ENCODE measurements at regions not wholly inside any gene's neighbourhood (a gene's known extent, or its start where the extent isn't known, plus 50 kb on each side); places are given as distances from the start of the nearest gene placed in this dataset.

DNA sequence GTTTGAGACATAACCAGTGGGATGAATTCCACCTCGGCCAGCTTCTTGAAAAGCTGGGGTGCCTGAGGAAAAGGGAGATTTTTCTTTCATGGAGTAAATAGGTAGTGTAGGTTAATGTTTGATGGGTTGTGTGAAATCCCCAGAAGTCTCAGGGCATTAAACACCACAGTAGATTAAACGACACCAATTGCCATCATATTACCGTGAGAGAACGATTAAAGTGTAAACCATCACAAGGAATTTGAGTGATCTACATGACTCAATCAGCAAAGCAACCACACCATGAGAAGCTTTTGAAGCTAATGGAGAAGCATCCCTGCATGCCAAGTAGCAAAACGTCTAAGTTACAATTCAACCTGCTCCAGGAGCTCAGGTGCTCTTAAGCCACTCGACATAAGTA is 322.5 kb upstream of the GATB start:
- TF ChIP-seq, protein P1, sequence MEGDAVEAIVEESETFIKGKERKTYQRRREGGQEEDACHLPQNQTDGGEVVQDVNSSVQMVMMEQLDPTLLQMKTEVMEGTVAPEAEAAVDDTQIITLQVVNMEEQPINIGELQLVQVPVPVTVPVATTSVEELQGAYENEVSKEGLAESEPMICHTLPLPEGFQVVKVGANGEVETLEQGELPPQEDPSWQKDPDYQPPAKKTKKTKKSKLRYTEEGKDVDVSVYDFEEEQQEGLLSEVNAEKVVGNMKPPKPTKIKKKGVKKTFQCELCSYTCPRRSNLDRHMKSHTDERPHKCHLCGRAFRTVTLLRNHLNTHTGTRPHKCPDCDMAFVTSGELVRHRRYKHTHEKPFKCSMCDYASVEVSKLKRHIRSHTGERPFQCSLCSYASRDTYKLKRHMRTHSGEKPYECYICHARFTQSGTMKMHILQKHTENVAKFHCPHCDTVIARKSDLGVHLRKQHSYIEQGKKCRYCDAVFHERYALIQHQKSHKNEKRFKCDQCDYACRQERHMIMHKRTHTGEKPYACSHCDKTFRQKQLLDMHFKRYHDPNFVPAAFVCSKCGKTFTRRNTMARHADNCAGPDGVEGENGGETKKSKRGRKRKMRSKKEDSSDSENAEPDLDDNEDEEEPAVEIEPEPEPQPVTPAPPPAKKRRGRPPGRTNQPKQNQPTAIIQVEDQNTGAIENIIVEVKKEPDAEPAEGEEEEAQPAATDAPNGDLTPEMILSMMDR (IDR thresholded peaks at IDR 0.05; ENCODE audit: poor library complexity, severe bottlenecking): no peak
- DNase-seq (ENCODE audit: low spot score) (no peak), ATAC-seq (ENCODE audit: low read depth) (no peak)
- Histone ChIP-seq H3K27ac (ENCODE audit: poor library complexity, severe bottlenecking) (no peak overlapping the region), H3K4me1 (ENCODE audit: insufficient read depth, poor library complexity, severe bottlenecking) (no peaks in the 10 kb centered on the region), H3K27me3 (ENCODE audit: insufficient read depth, poor library complexity, severe bottlenecking) (no peaks in the 10 kb centered on the region), H3K9me3 (ENCODE audit: severe bottlenecking) (no peaks in the 10 kb centered on the region), H3K36me3 (ENCODE audit: low read depth) (no peaks in the 10 kb centered on the region), H3K4me3 (ENCODE audit: severe bottlenecking) (no peak overlapping the region)

DNA sequence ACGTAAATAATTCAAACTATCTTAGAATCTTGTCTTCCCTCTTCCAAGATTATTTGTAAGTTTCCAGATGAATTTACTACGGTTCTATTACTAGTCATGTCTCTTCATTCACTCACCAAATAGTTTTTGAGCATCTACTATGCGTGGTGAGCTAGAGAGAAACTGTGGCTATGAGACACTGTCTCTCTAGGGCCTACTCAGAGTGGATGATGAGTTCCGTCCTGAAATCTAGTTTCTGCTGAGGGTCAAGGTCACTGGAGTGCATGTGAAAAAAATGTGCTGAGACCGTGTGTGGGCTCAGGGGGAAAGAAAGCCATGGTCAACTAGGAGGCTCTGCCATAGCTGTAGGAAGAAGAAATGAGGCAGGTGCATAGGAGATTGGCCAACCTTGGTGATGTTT is 320.2 kb upstream of the GATB start:
- no peak overlapping the region for H3K27ac ChIP-seq (ENCODE audit: poor library complexity, severe bottlenecking)
- TF ChIP-seq, protein P1 (IDR thresholded peaks at IDR 0.05; ENCODE audit: poor library complexity, severe bottlenecking): no peak
- H3K4me1 ChIP-seq (ENCODE audit: insufficient read depth, poor library complexity, severe bottlenecking): no peaks in the 10 kb centered on the region
- H3K36me3 ChIP-seq (ENCODE audit: low read depth): no peaks in the 10 kb centered on the region
- H3K9me3 ChIP-seq (ENCODE audit: severe bottlenecking): no peaks in the 10 kb centered on the region
- no peak for ATAC-seq (ENCODE audit: low read depth)
- H3K27me3 ChIP-seq (ENCODE audit: insufficient read depth, poor library complexity, severe bottlenecking): no peaks in the 10 kb centered on the region
- no peak for DNase-seq (ENCODE audit: low spot score)
- no peak overlapping the region for H3K4me3 ChIP-seq (ENCODE audit: severe bottlenecking)

DNA sequence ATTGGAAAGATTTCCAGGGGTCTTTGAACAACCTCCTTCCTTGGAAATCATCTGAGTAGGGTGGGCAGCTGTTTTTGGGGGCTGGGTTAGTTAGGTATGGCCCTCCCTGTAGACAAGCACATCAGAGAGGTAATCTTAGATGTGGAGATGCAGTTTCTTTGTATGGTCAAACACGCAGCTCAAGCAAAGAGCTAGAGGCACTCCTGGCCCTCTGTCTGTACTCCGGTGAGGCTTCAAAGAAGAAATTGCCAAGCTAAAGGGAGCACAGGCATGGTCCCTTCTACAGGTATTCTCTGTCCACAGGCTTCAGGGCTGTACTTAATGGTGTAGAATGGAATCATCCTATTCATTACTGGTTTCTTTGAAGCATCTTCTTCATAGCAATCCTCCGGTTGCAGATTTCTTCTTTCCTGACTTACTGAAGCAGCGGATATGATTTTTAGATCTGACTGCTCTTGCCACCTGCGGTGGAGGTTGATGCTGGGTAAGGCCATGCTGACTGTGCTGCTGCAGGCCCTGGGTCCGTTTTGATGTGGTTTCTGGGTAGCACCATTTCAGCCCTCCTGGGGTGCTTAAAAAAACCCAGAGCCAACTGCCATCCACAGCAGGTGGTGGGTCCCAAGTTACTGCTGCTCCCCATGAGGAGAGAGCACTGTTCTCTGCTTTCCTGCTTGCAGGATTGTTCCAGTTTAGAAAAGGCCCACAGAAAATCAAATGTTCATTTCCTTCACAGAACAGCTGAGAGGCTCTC is 318.9 kb upstream of the GATB start:
- Histone ChIP-seq H3K4me3 (ENCODE audit: severe bottlenecking) (no peak overlapping the region), H3K27ac (ENCODE audit: poor library complexity, severe bottlenecking) (no peak overlapping the region), H3K9me3 (ENCODE audit: severe bottlenecking) (no peaks in the 10 kb centered on the region), H3K36me3 (ENCODE audit: low read depth) (no peaks in the 10 kb centered on the region), H3K4me1 (ENCODE audit: insufficient read depth, poor library complexity, severe bottlenecking) (no peaks in the 10 kb centered on the region), H3K27me3 (ENCODE audit: insufficient read depth, poor library complexity, severe bottlenecking) (no peaks in the 10 kb centered on the region)
- no peak for DNase-seq (ENCODE audit: low spot score)
- ATAC-seq (ENCODE audit: low read depth): no peak
- TF ChIP-seq, protein P1 (IDR thresholded peaks at IDR 0.05; ENCODE audit: poor library complexity, severe bottlenecking): no peak

DNA sequence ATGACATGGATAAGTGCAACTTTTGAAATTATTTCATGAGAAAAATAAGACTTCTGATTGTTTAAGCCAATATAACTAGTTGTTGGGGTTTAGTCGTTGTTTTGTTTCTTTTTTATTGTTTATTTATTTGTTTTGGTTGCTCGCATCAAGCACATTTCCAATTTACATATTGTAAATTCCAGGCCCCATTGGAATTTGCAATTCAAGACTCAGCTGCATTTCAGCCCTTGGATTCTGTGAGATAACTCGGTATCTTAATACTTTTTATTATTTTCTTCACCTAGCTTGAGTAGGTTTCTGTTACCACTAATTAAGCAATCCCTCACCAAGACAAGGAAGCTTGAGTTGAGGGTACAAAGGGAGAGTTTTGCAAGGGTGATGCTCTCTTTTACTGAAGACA is 318.3 kb upstream of the GATB start:
- no peaks in the 10 kb centered on the region for H3K4me1 ChIP-seq (ENCODE audit: insufficient read depth, poor library complexity, severe bottlenecking)
- TF ChIP-seq, protein P1 (IDR thresholded peaks at IDR 0.05; ENCODE audit: poor library complexity, severe bottlenecking): no peak
- no peak for ATAC-seq (ENCODE audit: low read depth)

DNA sequence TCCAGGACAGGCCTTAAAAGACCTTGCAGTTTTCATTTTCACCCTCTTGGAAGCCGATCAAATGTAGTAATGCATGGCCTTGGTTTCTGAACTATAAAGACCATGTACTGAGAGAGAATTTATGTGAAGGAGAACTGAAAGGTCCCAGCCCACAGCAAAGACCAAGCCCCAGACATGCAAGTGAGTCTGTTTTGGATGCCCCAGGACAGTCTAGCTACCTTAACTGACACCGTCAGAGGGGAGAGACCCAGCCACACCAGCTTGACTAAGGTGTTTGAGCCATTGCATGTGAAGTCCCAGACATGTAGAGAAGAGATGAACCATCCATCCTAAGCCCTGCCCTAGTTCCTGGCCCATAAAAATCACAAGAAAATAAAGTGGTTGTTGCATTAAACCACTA is 316.8 kb upstream of the GATB start:
- Histone ChIP-seq H3K27me3 (ENCODE audit: insufficient read depth, poor library complexity, severe bottlenecking) (no peaks in the 10 kb centered on the region), H3K9me3 (ENCODE audit: severe bottlenecking) (no peaks in the 10 kb centered on the region), H3K4me3 (ENCODE audit: severe bottlenecking) (no peak overlapping the region), H3K36me3 (ENCODE audit: low read depth) (no peaks in the 10 kb centered on the region), H3K4me1 (ENCODE audit: insufficient read depth, poor library complexity, severe bottlenecking) (no peaks in the 10 kb centered on the region), H3K27ac (ENCODE audit: poor library complexity, severe bottlenecking) (no peak overlapping the region)
- DNase-seq (ENCODE audit: low spot score): no peak
- TF ChIP-seq, protein P1 (IDR thresholded peaks at IDR 0.05; ENCODE audit: poor library complexity, severe bottlenecking): no peak
- ATAC-seq (ENCODE audit: low read depth): no peak

More for the DNA sequence above, 318.3 kb upstream of the GATB start:
- H3K27ac ChIP-seq (ENCODE audit: poor library complexity, severe bottlenecking): no peak overlapping the region
- no peaks in the 10 kb centered on the region for H3K36me3 ChIP-seq (ENCODE audit: low read depth)
- no peaks in the 10 kb centered on the region for H3K9me3 ChIP-seq (ENCODE audit: severe bottlenecking)
- no peaks in the 10 kb centered on the region for H3K27me3 ChIP-seq (ENCODE audit: insufficient read depth, poor library complexity, severe bottlenecking)
- no peak for DNase-seq (ENCODE audit: low spot score)
- H3K4me3 ChIP-seq (ENCODE audit: severe bottlenecking): no peak overlapping the region
